T47D (cell line): ENCODE measurements at regions not wholly inside any gene's neighbourhood (a gene's known extent, or its start where the extent isn't known, plus 50 kb on each side); places are given as distances from the start of the nearest gene placed in this dataset.
"Not testable (repeated sequence)": the region's sequence is repeated elsewhere in the genome, so short reads cannot be mapped to it uniquely, and the experiment has no call there.

Experiments
- DNase-seq, 2 experiments: peaks; one replicate each; pipeline versions ENCODE4 v3.0.0 to v3.0.0-alpha.2; 2011 to 2012; ENCODE audit warnings: low read depth in 1 of 2, low spot score in 1 of 2
- JUND ChIP-seq: IDR thresholded peaks from 2 replicates; pipeline ENCODE4 v1.6.1; 2012; ENCODE audit warnings: low read depth
- in situ Hi-C: cut with HindIII; loops from 2 replicates; pipeline ENCODE4 v1.10.0; 2016; ENCODE audit warnings: low sequenced_read_pairs, low pct_unique_long_range_greater_than_20kb

- no peak for TF ChIP-seq JUND
- in situ Hi-C loops: no loop called here
- no peak for DNase-seq
Observed at GRCh38 chr10:124244256-124244877, 151.0 kb upstream of the CHST15 start.

DNA sequence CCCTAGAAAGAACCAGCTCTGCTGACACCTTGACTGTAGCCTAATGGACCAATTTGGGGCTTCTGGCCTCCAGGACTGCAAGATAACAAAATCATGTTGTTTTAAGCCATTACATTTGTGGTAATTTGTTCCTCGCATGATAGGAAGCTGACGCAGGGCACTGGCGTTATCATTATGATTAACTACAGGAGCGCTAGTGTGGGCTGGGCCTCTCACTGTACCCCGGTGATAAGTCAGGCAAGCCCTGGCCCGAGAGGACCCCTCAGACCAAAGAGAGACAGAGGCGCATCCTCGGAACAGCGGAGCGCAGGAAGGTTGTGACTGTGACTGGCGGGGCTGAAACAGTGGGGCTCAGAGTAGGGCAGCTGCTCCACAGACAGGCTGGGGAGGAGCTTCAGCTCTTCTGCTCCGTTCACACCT, 150.3 kb upstream of the CHST15 start:
- no peak for DNase-seq
- TF ChIP-seq JUND: no peak
- in situ Hi-C loops: no loop called here

GRCh38 chr10:124242791-124243190, 149.4 kb upstream of the CHST15 start:
- no peak for TF ChIP-seq JUND
- no peak for DNase-seq
- in situ Hi-C loops: no loop called here

DNA sequence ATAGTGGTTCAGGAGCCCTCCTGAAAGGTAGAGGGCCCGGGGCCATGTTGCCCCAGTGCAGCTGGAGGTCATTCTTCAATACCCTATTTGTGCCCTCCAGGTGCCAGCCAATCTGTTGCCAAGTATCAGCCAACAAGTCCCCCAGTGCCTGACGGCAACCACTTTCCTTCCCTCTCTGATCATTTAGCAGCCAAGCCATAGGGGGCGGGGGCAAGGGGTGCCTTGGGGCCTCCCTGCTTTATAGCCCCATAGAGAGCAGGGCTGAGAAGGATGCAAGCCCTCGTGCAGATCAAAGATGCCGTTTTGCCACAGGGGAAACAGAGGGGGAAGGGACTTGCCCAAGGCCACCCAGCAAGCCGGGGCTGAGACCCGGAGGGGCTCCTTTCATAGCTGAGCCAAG, 149.0 kb upstream of the CHST15 start:
- in situ Hi-C loops: no loop called here
- TF ChIP-seq JUND: no peak
- DNase-seq: no peak

GRCh38 chr10:124241510-124241909, 148.1 kb upstream of the CHST15 start:
- in situ Hi-C loops, DNase-seq: not testable (repeated sequence)

DNA sequence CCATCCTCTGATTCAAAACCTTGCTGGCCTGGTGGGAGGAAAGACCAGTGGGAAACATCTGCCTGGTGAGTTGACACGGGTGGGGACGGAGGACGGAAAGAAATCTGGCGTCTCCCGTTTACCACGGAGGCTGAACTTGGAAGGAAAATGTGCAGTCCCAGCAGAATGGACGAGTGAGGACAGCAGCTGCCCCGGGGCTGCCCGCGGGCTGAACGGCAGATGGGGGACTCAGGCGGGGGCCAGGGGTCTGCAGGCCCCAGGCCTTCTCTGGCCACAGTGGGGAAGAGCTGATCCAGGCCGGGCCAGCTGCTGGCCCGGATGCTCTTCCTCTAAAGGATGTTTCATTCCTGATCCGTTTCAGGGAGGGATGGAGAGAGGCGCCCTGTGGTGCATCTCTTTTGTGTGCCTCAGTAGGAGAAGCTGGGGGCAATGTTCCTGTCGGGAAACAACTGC, 147.5 kb upstream of the CHST15 start:
- DNase-seq: no peak
- in situ Hi-C loops: no loop called here
- TF ChIP-seq JUND: no peak

GRCh38 chr10:124239696-124240095, 146.3 kb upstream of the CHST15 start:
- DNase-seq: no peak
- no peak for TF ChIP-seq JUND
- in situ Hi-C loops: no loop called here

DNA sequence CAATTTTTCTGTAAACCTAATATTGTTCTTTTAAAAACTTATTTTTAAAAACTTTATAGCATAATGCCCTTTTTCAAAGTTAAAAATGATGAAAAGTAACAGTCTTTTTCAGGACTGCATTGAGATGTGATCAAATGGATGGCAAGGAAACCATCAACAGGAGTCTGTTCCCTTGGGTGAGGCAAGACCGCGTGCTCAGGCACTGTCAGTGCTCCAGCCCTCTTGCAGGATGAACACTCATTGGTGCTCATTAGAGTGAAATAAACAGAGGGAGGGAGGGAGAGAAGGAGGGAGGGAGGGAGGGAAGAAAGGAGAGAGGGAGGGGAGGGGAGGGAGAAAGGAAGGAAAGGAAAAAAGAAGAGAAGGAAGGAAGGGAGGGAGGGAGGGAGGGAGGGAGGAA, 145.7 kb upstream of the CHST15 start:
- no peak for TF ChIP-seq JUND
- in situ Hi-C loops: no loop called here
- no peak for DNase-seq

GRCh38 chr10:124238367-124238766, 145.0 kb upstream of the CHST15 start:
- in situ Hi-C loops: no loop called here
- no peak for TF ChIP-seq JUND
- no peak for DNase-seq

DNA sequence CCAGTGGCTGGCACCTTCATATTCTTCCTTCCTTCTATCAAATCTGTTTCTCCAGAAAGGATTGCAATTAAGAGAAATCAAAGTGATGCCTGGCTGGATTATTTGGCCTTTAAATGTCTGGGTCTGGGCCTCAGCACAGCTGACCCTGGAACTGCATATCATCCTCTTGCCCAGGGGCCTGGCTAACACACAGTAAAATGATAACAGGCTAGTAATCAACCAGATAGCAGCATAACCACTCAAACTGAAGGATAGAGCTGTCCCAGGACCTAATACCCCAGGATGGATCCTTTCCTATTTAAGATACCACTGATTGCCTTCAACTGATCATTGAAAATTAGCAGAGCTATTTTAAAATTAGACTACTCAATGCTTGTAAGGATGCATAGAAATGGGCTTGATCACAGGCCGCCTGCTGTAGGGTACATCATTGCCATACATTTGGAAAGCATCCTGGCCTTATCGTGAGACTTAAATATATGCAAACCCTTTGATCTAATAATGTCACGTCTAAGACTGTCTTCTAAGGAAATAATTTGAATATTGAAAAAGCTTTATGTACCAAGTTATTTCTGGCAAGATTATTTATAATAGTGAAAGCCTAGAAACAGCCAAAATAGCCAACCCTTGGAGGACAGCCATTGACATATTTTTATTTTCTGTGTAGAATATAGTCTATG, 144.0 kb upstream of the CHST15 start:
- TF ChIP-seq JUND: no peak
- in situ Hi-C loops: no loop called here

DNA sequence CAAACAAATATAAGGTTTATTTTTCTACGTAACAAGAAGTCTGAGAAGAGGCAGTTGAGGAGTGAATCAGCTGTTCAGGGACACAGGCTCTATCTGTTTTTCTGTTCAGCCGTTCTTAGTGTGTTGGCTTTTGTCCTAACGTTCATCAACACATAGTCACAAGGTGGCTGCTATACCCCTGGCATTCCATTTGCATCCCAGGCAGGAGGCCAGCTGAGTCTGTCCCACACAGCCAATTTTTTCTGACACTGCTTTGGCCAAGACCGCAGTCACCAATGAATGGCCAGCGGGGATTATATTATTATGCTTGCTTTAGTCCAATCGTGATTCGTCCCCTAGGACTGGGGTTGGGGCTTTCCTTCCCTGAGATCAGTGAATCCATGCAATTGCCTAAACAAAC, 143.4 kb upstream of the CHST15 start:
- in situ Hi-C loops: no loop called here
- no peak for DNase-seq

More for the DNA sequence above, 144.0 kb upstream of the CHST15 start:
- DNase-seq: no peak

GRCh38 chr10:124236136-124236535, 142.7 kb upstream of the CHST15 start:
- no peak for TF ChIP-seq JUND
- no peak for DNase-seq
- in situ Hi-C loops: no loop called here

More for the DNA sequence above, 143.4 kb upstream of the CHST15 start:
- no peak for TF ChIP-seq JUND

- in situ Hi-C loops: no loop called here
- no peak for TF ChIP-seq JUND
- DNase-seq: no peak
Observed at GRCh38 chr10:124235232-124235631, 141.8 kb upstream of the CHST15 start.
